ENCODE measurements at regions not wholly inside any gene's neighbourhood (a gene's known extent, or its start where the extent isn't known, plus 50 kb on each side); places are given as distances from the start of the nearest gene placed in this dataset.
"Not testable (repeated sequence)": the region's sequence is repeated elsewhere in the genome, so short reads cannot be mapped to it uniquely, and the experiment has no call there.

DNA sequence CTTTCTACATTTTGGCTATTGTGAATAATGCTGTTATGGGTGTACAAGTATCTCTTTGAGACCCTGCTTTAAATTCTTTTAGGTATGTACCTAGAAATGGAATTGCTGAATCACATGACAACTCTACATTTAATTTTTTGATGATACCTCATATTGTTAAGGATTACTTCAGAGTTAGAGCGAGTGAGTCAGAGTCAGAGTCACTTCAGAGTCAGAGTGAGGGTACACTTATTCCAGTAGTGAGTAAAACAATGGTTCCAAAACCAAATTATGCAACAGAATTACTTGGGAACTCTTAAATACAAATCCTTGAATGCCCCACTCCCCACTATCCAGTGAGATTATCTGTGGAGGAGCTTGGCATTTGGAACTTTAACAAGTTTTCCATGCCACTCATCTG is 50.3 kb upstream of the SNRK start:
- no peak for DNase-seq (ENCODE audit: low spot score in 2 of 2)
- Histone ChIP-seq H3K9me3 (no peaks in the 10 kb centered on the region), H3K4me3 (no peak overlapping the region), H3K27ac (no peak overlapping the region), H3K27me3 (no peaks in the 10 kb centered on the region), H3K36me3 (no peaks in the 10 kb centered on the region), H3K4me1 (no peaks in the 10 kb centered on the region)
- TF ChIP-seq, protein P1, sequence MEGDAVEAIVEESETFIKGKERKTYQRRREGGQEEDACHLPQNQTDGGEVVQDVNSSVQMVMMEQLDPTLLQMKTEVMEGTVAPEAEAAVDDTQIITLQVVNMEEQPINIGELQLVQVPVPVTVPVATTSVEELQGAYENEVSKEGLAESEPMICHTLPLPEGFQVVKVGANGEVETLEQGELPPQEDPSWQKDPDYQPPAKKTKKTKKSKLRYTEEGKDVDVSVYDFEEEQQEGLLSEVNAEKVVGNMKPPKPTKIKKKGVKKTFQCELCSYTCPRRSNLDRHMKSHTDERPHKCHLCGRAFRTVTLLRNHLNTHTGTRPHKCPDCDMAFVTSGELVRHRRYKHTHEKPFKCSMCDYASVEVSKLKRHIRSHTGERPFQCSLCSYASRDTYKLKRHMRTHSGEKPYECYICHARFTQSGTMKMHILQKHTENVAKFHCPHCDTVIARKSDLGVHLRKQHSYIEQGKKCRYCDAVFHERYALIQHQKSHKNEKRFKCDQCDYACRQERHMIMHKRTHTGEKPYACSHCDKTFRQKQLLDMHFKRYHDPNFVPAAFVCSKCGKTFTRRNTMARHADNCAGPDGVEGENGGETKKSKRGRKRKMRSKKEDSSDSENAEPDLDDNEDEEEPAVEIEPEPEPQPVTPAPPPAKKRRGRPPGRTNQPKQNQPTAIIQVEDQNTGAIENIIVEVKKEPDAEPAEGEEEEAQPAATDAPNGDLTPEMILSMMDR (IDR thresholded peaks at IDR 0.05), result no peak
- intact Hi-C loops (cut with DNase I), result no loop called here

DNA sequence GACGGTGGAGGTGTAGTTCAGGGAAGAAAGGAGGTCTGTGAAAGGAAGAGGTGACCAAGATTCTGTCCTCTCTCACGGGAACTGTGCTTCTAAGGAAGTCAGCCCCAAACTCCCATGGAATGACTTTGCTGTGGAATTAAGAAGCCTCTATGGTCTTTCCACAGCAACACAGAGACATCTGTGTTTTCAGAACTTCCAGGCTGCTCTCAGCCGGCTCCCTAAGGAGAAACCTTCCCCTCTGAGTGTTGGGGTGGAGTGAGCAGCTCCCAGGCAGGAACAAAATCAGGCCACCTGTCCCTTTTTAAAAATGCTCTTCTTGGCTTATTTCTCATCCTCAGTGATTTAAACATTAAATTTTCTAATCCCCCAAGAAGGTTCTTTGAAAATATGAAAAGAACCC is 53.3 kb upstream of the SNRK start:
- no peaks in the 10 kb centered on the region for H3K27me3 ChIP-seq
- intact Hi-C loops (cut with DNase I), result no loop called here
- H3K36me3 ChIP-seq, result no peaks in the 10 kb centered on the region
- H3K4me3 ChIP-seq, result no peak overlapping the region
- DNase-seq (ENCODE audit: low spot score in 2 of 2), result no peak
- TF ChIP-seq, protein P1 (IDR thresholded peaks at IDR 0.05), result no peak
- no peaks in the 10 kb centered on the region for H3K9me3 ChIP-seq
- H3K27ac ChIP-seq, result no peak overlapping the region
- no peaks in the 10 kb centered on the region for H3K4me1 ChIP-seq

DNA sequence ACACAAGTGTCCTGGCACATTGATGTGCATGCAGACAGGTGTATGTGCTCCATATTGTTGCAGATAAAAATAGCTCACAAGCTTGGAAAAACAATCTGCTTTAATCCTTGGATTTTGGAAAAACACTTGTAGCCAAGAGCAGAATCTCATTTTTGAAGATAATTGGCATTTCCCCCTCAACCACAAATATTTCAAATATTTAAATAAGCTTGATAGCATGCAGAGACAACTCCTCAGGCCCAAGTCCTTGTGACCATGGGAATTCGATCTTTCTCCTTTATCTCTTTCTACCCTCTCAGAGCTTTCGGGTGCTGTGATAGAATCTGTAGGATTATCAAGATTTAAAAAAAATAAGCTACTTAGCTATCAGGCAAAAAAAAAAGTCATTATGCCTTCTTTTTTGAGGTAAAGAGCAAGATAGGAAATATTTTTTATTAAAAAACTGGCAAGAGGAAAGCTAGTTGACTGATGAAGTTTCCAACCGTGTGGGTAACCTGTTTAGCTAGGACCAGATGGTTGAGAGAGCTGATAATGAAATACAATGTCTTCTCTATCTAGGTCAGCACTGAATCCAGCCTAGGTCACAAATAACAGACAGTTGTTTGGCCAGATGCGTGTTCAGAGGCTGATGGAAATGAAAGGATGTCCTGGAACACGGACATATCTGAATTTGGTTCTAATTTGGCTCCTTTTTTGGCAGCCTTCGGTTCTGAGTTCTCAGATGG is 54.9 kb upstream of the SNRK start:
- TF ChIP-seq, protein P1 (IDR thresholded peaks at IDR 0.05), result no peak
- Histone ChIP-seq H3K4me3 (no peak overlapping the region), H3K9me3 (peaks cover 0 to 6% of the 10 kb centered on the region in 2 donors), H3K4me1 (no peaks in the 10 kb centered on the region), H3K36me3 (no peaks in the 10 kb centered on the region), H3K27ac (no peak overlapping the region), H3K27me3 (no peaks in the 10 kb centered on the region)
- intact Hi-C loops (cut with DNase I), result no loop called here
- no peak for DNase-seq (ENCODE audit: low spot score in 2 of 2)

DNA sequence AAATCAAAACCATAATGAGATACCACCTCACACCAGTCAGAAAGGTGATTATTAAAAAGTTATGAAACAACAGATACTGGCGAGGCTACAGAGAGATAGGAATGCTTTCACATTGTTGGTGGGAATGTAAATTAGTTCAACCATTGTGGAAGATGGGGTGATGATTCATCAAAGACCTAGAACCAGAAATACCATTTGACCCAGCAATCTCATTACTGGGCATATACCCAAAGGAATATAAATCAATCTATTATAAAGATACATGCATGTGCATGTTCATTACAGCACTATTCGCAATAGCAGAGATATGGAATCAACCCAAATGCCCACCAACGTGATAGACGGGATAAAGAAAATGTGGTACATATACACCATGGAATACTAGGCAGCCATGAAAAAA is 56.5 kb upstream of the SNRK start:
- DNase-seq (ENCODE audit: low spot score in 2 of 2); intact Hi-C loops (cut with DNase I); H3K4me3 ChIP-seq; H3K4me1 ChIP-seq; H3K36me3 ChIP-seq; H3K27me3 ChIP-seq; H3K9me3 ChIP-seq; H3K27ac ChIP-seq: not testable (repeated sequence)

DNA sequence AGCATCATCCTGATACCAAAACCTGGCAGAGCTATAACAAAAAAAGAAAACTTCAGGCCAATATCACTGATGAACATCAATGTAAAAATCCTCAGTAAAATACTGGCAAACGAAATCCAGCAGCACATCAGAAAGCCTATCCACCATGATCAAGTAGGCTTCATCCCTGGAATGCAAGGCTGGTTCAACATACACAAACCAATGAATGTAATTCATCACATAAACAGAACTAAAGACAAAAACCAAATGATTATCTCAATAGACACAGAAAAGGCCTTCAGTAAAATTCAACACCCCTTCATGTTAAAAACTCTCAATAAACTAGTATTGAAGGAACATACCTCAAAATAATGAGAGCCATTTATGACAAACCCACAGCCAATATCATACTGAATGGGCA is 58.7 kb upstream of the SNRK start:
- H3K4me3 ChIP-seq; H3K4me1 ChIP-seq; intact Hi-C loops (cut with DNase I); H3K9me3 ChIP-seq; H3K27ac ChIP-seq; DNase-seq (ENCODE audit: low spot score in 2 of 2); H3K27me3 ChIP-seq; H3K36me3 ChIP-seq: not testable (repeated sequence)

DNA sequence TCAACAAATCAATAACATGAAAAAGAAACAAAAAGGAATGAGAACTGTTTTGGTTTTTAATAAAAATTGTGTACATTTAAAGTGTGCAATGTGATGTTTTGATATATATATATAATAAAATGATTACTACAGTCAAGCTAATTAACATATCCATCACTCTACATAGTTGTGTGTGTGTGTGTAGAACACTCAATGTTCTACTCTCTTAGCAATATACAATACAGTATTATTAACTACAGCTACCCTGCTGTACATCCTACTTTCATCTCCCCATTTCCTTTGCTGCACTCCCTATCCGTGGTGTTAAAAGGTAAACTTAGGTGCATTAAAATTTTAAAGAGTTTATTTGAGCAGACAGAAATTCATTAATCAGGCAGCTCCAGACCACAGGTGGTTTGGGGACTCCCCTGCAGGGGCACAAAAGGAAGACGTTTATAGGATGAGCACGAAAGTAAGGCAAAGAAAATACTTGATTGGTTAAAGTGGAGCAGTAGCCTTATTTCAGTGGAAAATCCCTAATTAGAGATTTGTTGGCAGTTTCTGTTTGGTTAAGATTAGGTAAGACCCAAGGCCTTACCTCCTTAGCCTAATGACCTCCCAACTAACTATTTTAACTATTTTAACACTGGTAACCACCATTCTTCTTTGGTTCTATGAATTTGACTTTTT is 61.8 kb upstream of the SNRK start:
- intact Hi-C loops (cut with DNase I), result no loop called here
- Histone ChIP-seq H3K4me1 (no peaks in the 10 kb centered on the region), H3K36me3 (no peaks in the 10 kb centered on the region), H3K4me3 (no peak overlapping the region), H3K27ac (no peak overlapping the region), H3K27me3 (no peaks in the 10 kb centered on the region), H3K9me3 (peaks cover 0 to 6% of the 10 kb centered on the region in 2 donors)
- TF ChIP-seq, protein P1 (IDR thresholded peaks at IDR 0.05), result no peak
- no peak for DNase-seq (ENCODE audit: low spot score in 2 of 2)
